Activated naive CD4-positive, alpha-beta T cell treated with anti-CD3 and anti-CD28 coated beads, Interleukin-2, amount 10 ng/mL, durations not matched to agents 7 days and 5 days (primary cell): ENCODE measurements at regions not wholly inside any gene's neighbourhood (a gene's known extent, or its start where the extent isn't known, plus 50 kb on each side); places are given as distances from the start of the nearest gene placed in this dataset.
"Not testable (repeated sequence)": the region's sequence is repeated elsewhere in the genome, so short reads cannot be mapped to it uniquely, and the experiment has no call there.

Experiments
- CTCF ChIA-PET: fragments of 350-600 bp; sonication (Branson Sonifier 250); formaldehyde crosslinking; loops from one replicate; lab custom pipeline; 2021; ENCODE audit warnings: antibody characterized with exemption; lab: Charles Lee
- DNase-seq: peaks from one replicate; pipeline ENCODE4 v3.0.0-alpha.2; 2020
- H3K27ac Mint-ChIP-seq: one replicate; pipeline ENCODE4 v1.8.0; 2021; ENCODE audit warnings: mild to moderate bottlenecking, moderate library complexity, mixed read lengths
- H3K27me3 Mint-ChIP-seq: one replicate; pipeline ENCODE4 v1.8.0; 2021; ENCODE audit warnings: mild to moderate bottlenecking, mixed read lengths
- H3K36me3 Mint-ChIP-seq: one replicate; pipeline ENCODE4 v1.8.0; 2021; ENCODE audit warnings: mixed read lengths
- H3K4me1 Mint-ChIP-seq: one replicate; pipeline ENCODE4 v1.8.0; 2021; ENCODE audit warnings: mixed read lengths
- H3K4me3 Mint-ChIP-seq: one replicate; pipeline ENCODE4 v1.8.0; 2021; ENCODE audit warnings: mild to moderate bottlenecking, moderate library complexity, mixed read lengths
- H3K9me3 Mint-ChIP-seq: one replicate; pipeline ENCODE4 v1.8.0; 2021; ENCODE audit warnings: mixed read lengths

DNA sequence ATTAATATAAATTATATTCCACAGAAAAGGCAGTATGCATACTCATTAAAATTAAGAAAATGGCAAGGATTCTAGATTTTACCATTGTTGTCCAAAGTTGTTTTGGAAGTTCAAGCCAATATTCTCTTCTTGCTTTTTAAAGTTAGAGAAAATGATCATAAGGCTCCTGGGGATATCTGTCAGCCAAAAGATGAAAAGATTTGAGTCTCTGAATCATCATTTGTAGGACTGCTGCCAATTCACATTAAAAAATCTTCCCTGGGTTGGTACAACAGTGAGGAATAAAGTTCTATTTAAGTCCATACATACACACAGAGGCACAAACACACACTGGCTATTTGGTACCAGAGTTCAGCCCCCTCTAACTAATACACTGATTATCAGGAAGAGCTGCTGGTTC is 620.1 kb downstream of the COL12A1 start:
- H3K9me3 Mint-ChIP-seq = no peaks in the 10 kb centered on the region
- no peak overlapping the region for H3K4me3 Mint-ChIP-seq
- no peaks in the 10 kb centered on the region for H3K4me1 Mint-ChIP-seq
- H3K27ac Mint-ChIP-seq = no peak overlapping the region
- DNase-seq = no peak
- H3K27me3 Mint-ChIP-seq = no peaks in the 10 kb centered on the region
- CTCF ChIA-PET = no interaction called here
- H3K36me3 Mint-ChIP-seq = no peaks in the 10 kb centered on the region

DNA sequence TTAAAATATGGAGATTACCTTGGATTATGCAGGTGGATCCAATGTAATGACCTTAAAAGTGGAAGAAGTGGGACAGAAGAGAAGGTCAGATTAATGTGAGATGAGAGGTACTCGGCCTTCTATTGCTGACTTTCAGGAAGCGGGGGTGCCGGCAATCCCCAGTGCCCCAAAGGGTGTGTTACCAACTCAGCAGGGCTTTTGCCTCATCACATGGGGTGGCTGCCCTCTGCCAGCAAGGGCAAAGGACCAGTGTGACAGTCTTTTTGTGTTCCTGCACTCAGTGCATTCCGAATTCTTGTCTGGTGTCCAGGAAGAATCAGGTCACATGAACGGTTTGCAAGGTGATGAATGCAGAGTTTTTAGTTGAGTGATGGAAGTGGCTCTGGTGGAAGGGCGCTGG is 624.2 kb downstream of the COL12A1 start:
- Mint-ChIP-seq H3K27me3 (no peaks in the 10 kb centered on the region), H3K27ac (no peak overlapping the region)

DNA sequence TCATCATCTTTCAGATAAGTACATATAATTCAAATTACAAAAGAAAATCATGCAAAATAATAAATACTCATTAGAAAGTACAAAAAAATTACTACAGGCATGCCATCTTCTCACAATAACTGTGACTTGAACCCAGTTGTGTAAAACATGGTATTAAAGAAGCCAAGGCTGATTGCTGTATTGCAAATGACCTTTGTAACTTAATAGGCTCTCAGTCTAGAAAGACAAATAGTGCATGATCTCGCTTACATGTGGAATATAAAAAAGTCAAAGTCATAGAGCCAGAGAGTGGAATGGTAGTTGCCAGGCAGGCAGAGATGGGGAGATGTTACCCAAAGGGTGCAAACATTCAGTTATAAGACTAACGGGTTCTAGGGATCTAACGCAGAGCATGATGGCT is 626.1 kb downstream of the COL12A1 start:
- CTCF ChIA-PET = no interaction called here
- no peaks in the 10 kb centered on the region for H3K4me1 Mint-ChIP-seq
- no peak overlapping the region for H3K4me3 Mint-ChIP-seq
- H3K36me3 Mint-ChIP-seq = no peaks in the 10 kb centered on the region
- no peak overlapping the region for H3K27ac Mint-ChIP-seq
- no peaks in the 10 kb centered on the region for H3K27me3 Mint-ChIP-seq
- no peaks in the 10 kb centered on the region for H3K9me3 Mint-ChIP-seq
- DNase-seq = no peak

More for the DNA sequence above, 624.2 kb downstream of the COL12A1 start:
- DNase-seq = no peak
- H3K4me1 Mint-ChIP-seq = no peaks in the 10 kb centered on the region
- CTCF ChIA-PET = no interaction called here
- no peak overlapping the region for H3K4me3 Mint-ChIP-seq
- no peaks in the 10 kb centered on the region for H3K36me3 Mint-ChIP-seq
- no peaks in the 10 kb centered on the region for H3K9me3 Mint-ChIP-seq

DNA sequence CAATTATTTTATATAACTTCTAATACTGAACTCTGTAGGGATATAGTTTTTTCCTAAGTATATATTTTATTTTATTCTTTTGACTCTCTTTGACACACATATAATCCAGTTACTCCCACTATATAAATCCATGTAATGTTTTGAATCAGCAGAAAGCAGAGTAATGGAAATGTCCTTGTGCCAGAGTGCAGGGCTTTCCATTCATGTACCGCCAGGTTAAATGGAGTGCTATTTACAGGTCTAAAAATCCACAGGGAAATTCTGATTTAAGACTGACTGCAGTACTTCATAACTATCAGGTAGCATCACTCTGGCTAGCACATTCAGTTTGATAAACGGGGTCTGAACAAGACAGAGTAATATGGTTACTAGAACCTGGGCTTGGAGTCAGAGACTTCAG is 626.8 kb downstream of the COL12A1 start:
- H3K4me3 Mint-ChIP-seq = no peak overlapping the region
- H3K9me3 Mint-ChIP-seq = no peaks in the 10 kb centered on the region
- no peak for DNase-seq
- CTCF ChIA-PET = no interaction called here
- no peaks in the 10 kb centered on the region for H3K27me3 Mint-ChIP-seq
- no peak overlapping the region for H3K27ac Mint-ChIP-seq
- H3K4me1 Mint-ChIP-seq = no peaks in the 10 kb centered on the region
- H3K36me3 Mint-ChIP-seq = no peaks in the 10 kb centered on the region

DNA sequence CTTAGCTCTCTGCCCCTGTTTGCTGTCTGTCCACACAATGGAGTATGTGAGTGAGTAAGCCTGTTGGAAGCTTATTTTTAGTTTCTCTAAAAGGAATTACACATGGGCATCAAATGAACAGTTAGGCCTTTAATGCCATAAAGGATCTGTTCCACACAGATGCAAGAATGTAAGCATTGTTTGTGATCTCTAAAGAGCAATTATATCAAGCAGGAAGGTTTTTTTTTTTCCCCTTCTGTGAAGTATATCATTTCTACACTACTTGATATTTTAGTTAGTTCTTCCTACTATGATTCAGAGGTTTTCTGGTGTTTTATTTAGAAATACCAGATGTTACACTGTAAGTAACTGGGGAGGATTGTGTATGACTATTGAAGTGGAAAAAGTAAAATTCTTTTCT is 627.5 kb downstream of the COL12A1 start:
- CTCF ChIA-PET = no interaction called here
- DNase-seq = no peak
- Mint-ChIP-seq H3K36me3 (no peaks in the 10 kb centered on the region), H3K27ac (no peak overlapping the region), H3K4me1 (no peaks in the 10 kb centered on the region), H3K9me3 (no peaks in the 10 kb centered on the region), H3K4me3 (no peak overlapping the region), H3K27me3 (no peaks in the 10 kb centered on the region)

DNA sequence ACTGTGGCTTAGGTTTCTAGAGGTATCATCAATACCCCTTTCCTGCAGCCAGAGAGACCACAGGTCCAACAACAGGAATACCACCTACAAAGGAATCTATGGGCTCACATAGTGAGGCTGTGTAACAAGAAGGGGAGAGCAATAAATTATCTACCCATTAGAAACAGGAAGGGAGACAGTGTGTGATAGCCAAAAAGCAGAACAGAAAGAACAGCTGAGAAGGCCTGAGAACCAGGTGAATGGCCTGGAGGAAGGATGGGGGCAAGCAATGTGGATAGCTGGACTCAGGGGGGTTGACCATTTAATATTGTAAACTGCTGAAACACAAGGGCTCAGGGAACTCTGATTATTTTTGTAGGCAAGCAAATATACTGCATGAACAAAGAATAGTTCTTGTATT is 628.2 kb downstream of the COL12A1 start:
- H3K4me3 Mint-ChIP-seq = no peak overlapping the region
- CTCF ChIA-PET = interaction anchor here (0.7 kb wide), 1 partner anchor 839 kb away, joined by 3 read pairs; no protein-coding TSS in a partner anchor

DNA sequence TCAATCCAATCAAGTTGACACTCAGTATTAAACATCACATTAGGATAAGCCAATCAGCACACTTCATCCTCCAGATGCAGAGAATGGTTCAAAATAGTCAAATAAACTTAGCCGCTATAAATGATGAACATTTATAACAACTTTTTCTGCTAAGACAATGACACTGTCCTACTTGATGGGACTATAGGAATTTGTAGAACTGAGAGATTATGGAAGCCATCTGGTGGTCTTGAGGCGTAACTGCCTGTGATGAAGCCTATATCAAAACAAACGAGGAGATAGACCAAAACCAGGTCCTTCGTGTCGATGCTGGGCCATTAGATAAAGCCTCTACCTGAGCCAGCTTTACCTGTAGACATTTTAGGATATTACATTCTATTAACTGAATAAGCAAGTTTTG is 631.1 kb downstream of the COL12A1 start:
- H3K27ac Mint-ChIP-seq = no peak overlapping the region
- no peak for DNase-seq
- no peaks in the 10 kb centered on the region for H3K36me3 Mint-ChIP-seq
- CTCF ChIA-PET = no interaction called here
- no peaks in the 10 kb centered on the region for H3K4me1 Mint-ChIP-seq
- no peaks in the 10 kb centered on the region for H3K27me3 Mint-ChIP-seq
- H3K9me3 Mint-ChIP-seq = no peaks in the 10 kb centered on the region
- H3K4me3 Mint-ChIP-seq = no peak overlapping the region

More for the DNA sequence above, 628.2 kb downstream of the COL12A1 start:
- no peak for DNase-seq
- H3K27ac Mint-ChIP-seq = no peak overlapping the region
- H3K4me1 Mint-ChIP-seq = no peaks in the 10 kb centered on the region
- no peaks in the 10 kb centered on the region for H3K9me3 Mint-ChIP-seq
- H3K36me3 Mint-ChIP-seq = no peaks in the 10 kb centered on the region
- no peaks in the 10 kb centered on the region for H3K27me3 Mint-ChIP-seq

DNA sequence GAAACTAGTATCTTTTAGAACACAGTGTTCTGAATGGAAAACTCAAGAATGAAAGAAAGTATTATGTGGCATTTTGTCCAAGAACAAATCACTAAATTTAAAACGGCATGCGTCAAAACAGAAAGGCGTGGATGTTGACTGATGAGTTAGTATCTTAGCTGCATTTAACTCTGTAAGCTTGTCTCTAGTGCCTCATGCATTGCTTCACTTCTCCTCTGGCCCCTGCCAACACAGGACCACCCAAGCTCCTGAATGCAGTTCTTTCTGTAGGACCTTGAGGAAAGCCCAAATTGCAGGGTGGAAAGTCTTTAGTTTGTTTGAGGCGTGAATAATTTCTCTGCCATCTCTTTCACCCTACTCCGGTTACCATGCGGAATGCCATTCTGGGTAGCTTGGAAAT is 632.2 kb downstream of the COL12A1 start:
- Mint-ChIP-seq H3K9me3 (no peaks in the 10 kb centered on the region), H3K4me1 (no peaks in the 10 kb centered on the region), H3K27ac (no peak overlapping the region), H3K4me3 (no peak overlapping the region), H3K27me3 (no peaks in the 10 kb centered on the region), H3K36me3 (no peaks in the 10 kb centered on the region)
- DNase-seq = no peak
- CTCF ChIA-PET = no interaction called here

DNA sequence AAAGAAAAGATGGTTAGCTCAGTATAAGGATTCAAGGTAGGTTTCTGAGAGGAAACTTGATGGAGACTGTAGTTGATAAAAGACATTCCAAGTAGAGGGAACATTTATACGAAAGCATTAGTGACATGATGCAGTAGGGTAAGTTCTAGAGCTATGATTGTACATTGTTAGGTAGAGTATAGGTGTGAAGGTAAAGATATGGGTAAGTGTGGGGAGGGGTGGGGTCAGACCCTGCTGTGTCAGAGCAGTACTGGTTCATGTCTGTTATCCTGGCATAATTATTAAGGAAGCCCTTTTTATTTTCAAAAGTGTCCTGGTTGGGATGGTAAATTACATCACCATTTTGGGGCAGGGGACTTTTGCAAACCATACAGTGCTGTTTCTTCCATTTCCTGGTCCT is 635.8 kb downstream of the COL12A1 start:
- no peaks in the 10 kb centered on the region for H3K9me3 Mint-ChIP-seq
- H3K27ac Mint-ChIP-seq = no peak overlapping the region
- no peaks in the 10 kb centered on the region for H3K27me3 Mint-ChIP-seq
- no peak for DNase-seq
- H3K4me1 Mint-ChIP-seq = no peaks in the 10 kb centered on the region
- no peak overlapping the region for H3K4me3 Mint-ChIP-seq
- CTCF ChIA-PET = no interaction called here
- H3K36me3 Mint-ChIP-seq = no peaks in the 10 kb centered on the region

DNA sequence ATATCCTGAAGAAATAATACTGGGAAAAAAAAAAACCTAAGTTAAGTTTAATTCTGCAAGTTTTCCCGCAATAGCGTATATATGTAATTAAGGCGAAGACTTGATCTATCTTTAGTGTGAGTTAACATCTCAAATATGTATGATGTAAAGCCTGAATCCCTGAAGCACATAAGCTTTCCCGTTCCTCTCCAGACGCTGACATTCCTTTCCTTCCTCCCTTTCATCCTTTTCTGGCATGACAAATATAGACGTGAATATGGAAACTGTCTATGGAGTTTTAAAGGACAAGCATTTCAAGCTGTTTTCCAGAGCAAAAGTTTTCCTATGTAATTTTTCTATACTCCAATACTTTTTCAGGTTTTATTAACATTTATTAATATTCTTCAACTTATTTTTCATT is 637.0 kb downstream of the COL12A1 start:
- H3K27me3 Mint-ChIP-seq = no peaks in the 10 kb centered on the region
- no peaks in the 10 kb centered on the region for H3K9me3 Mint-ChIP-seq
- CTCF ChIA-PET = no interaction called here
- no peaks in the 10 kb centered on the region for H3K36me3 Mint-ChIP-seq
- H3K27ac Mint-ChIP-seq = no peak overlapping the region
- DNase-seq = no peak
- H3K4me1 Mint-ChIP-seq = no peaks in the 10 kb centered on the region
- no peak overlapping the region for H3K4me3 Mint-ChIP-seq

DNA sequence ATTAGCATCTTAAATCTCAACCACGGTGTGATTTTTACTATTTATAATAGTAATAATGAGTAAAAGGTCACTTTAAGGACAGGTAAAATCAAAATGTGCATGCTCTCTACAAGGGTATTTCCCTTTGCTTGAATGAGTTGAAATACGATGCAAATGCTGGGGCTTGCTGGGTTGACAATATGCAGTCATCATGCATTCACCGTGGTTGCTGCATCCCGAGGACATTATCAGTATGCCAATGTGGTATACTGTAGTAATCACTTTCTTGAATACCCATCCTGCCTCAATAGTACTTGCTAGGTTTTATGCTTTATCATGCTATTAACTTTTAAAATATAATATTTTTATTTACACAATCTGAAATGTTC is 637.9 kb downstream of the COL12A1 start:
- H3K27me3 Mint-ChIP-seq, DNase-seq, CTCF ChIA-PET, H3K4me3 Mint-ChIP-seq, H3K4me1 Mint-ChIP-seq, H3K9me3 Mint-ChIP-seq, H3K27ac Mint-ChIP-seq, H3K36me3 Mint-ChIP-seq: not testable (repeated sequence)

DNA sequence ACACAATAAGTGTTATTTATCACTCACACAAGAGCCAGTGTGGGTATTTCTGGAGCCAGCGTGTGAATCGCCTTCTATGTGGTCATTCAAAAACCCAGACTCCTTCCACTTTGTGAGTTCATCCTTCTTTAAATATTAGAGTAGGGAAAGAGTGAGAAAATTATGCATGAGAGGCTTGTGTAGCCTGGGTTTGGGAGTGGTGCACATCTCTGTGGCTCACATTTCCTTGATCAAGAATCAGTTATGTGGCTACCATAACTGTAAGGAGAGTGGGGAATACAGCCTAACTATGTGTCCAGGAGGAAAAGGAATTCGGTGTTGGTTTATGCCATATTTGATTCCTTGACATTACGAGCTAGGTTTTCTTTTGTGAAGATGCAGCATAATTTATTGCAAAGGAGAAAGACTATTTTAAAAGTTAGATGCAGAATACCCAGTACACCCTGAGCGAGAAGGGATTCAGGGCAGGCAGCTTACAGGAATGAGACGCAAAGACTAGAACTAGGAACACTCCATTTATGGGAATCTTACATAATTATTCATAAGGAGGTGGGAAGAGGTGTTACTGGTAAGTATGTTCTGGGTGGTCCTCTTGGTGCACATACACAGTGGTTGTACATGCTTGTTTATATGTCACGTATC is 638.5 kb downstream of the COL12A1 start:
- Mint-ChIP-seq H3K36me3 (no peaks in the 10 kb centered on the region), H3K4me3 (no peak overlapping the region)

DNA sequence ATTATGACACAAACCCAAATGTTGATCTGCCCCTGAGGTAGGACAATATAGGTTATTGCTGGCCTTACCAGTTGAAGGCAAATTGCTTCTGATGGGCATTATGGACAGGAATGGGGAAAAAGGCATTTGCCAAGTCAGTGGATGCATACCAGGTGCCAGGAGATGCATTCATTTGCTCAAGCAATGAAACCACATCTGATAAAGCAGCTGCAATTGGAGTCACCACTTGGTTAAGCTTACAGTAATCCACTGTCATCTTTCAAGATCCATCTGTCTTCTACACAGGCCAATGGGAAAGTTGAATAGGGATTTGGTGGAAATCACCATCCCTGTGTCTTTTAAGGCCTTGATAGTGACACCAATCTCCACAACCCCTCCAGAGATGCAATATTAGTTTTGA is 648.6 kb downstream of the COL12A1 start:
- Mint-ChIP-seq H3K27me3 (no peaks in the 10 kb centered on the region), H3K9me3 (peaks cover 4% of the 10 kb centered on the region), H3K4me3 (no peak overlapping the region), H3K36me3 (no peaks in the 10 kb centered on the region), H3K4me1 (no peaks in the 10 kb centered on the region), H3K27ac (no peak overlapping the region)
- CTCF ChIA-PET = no interaction called here
- DNase-seq = no peak

More for the DNA sequence above, 638.5 kb downstream of the COL12A1 start:
- H3K27me3 Mint-ChIP-seq = no peaks in the 10 kb centered on the region
- DNase-seq = no peak
- no peaks in the 10 kb centered on the region for H3K9me3 Mint-ChIP-seq
- no peak overlapping the region for H3K27ac Mint-ChIP-seq
- CTCF ChIA-PET = no interaction called here
- no peaks in the 10 kb centered on the region for H3K4me1 Mint-ChIP-seq

DNA sequence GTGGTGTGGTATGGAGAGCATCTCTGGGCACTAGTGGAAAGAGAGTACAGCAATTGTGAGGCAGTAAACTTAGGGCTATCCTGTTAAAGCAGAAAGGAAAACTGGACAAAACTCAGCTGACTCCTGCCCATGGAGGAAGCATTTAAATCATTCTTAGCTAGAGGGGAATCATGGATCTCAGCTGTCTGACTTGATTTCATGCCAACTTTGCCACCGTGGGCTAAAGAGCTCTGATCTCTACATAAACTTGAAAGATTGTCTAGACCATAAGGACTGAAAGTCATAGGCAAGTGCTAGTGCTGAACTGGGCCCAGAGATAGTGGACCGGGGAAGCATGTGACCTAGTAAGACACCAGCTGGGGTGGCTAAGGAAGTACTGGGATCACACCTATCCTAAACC is 651.8 kb downstream of the COL12A1 start:
- H3K36me3 Mint-ChIP-seq = no peaks in the 10 kb centered on the region
- H3K9me3 Mint-ChIP-seq = peaks cover 4% of the 10 kb centered on the region
- no peak for DNase-seq
- no peak overlapping the region for H3K4me3 Mint-ChIP-seq
- H3K4me1 Mint-ChIP-seq = no peaks in the 10 kb centered on the region
- CTCF ChIA-PET = no interaction called here
- H3K27me3 Mint-ChIP-seq = no peaks in the 10 kb centered on the region
- H3K27ac Mint-ChIP-seq = no peak overlapping the region

DNA sequence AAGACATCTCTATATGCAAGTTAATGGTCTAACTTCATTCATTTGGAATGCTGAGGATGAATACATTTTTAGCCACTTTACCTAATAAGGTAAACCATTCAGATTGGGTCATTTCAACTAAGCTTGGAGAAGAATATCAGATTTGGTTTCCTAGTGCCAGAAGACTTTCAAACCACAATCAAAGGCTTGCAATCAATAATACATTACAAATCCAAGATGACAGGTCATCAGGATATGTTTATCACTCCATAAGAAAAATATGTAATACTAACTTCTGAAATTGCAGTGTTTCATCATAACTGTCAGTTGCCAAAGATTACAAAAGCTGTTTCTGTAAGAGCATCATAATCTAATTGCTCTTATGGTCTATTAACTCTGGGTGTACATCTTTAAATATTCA is 654.0 kb downstream of the COL12A1 start:
- CTCF ChIA-PET = no interaction called here
- H3K27me3 Mint-ChIP-seq = no peaks in the 10 kb centered on the region
- no peak overlapping the region for H3K27ac Mint-ChIP-seq
- DNase-seq = no peak
- no peaks in the 10 kb centered on the region for H3K36me3 Mint-ChIP-seq
- H3K4me3 Mint-ChIP-seq = no peak overlapping the region
- peaks cover 4% of the 10 kb centered on the region for H3K9me3 Mint-ChIP-seq
- no peaks in the 10 kb centered on the region for H3K4me1 Mint-ChIP-seq

DNA sequence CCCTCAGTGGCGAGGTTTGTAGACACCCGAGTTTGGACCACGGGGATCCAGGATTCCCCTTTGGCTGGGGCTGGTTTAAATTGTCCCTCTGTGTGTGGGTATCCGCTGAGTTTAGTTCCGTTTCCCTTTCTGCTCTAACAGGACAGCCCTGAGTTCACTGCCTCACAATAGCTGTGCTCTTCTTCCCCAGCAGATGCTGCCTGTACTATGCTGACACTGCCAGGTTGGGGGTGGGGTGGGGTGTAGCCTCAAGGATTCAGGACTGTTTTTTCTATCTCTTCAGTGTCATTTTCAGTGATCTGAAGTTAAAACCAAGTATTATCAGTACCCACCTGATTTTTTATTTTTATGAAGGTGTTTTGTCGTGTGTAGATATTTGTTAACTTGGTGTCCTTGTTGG is 655.0 kb downstream of the COL12A1 start:
- H3K9me3 Mint-ChIP-seq = peaks cover 2% of the 10 kb centered on the region
- H3K36me3 Mint-ChIP-seq = no peaks in the 10 kb centered on the region
- H3K4me1 Mint-ChIP-seq = no peaks in the 10 kb centered on the region
- no peak for DNase-seq
- no peak overlapping the region for H3K4me3 Mint-ChIP-seq
- H3K27me3 Mint-ChIP-seq = no peaks in the 10 kb centered on the region
- CTCF ChIA-PET = no interaction called here
- H3K27ac Mint-ChIP-seq = no peak overlapping the region
